EL (cell line): ENCODE measurements at regions not wholly inside any gene's neighbourhood (a gene's known extent, or its start where the extent isn't known, plus 50 kb on each side); places are given as distances from the start of the nearest gene placed in this dataset.
"Not testable (repeated sequence)": the region's sequence is repeated elsewhere in the genome, so short reads cannot be mapped to it uniquely, and the experiment has no call there.

Experiments used
- DNase-seq: peaks from one replicate; pipeline ENCODE4 v3.0.0-alpha.2; 2016

GRCh38 chr20:48436609-48437008 lies 391.2 kb downstream of the PREX1 start:
- DNase-seq: not testable (repeated sequence)

GRCh38 chr20:48433178-48433577 lies 394.6 kb downstream of the PREX1 start:
- DNase-seq: no peak

DNA sequence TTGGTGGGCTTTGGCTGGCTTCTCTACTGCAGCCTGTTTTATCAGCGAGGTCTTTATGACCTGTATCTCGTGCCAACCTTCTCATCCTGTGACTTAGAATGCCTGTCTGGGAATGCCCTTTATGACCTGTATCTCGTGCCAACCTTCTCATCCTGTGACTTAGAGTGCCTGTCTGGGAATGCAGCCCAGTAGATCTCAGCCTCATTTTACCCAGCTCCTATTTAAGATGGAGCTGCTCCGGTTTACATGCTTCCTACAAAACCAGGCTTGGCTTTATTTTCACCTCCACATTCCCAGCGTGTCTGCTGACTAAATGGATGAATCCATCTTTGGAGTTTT lies 395.3 kb downstream of the PREX1 start:
- no peak for DNase-seq

DNA sequence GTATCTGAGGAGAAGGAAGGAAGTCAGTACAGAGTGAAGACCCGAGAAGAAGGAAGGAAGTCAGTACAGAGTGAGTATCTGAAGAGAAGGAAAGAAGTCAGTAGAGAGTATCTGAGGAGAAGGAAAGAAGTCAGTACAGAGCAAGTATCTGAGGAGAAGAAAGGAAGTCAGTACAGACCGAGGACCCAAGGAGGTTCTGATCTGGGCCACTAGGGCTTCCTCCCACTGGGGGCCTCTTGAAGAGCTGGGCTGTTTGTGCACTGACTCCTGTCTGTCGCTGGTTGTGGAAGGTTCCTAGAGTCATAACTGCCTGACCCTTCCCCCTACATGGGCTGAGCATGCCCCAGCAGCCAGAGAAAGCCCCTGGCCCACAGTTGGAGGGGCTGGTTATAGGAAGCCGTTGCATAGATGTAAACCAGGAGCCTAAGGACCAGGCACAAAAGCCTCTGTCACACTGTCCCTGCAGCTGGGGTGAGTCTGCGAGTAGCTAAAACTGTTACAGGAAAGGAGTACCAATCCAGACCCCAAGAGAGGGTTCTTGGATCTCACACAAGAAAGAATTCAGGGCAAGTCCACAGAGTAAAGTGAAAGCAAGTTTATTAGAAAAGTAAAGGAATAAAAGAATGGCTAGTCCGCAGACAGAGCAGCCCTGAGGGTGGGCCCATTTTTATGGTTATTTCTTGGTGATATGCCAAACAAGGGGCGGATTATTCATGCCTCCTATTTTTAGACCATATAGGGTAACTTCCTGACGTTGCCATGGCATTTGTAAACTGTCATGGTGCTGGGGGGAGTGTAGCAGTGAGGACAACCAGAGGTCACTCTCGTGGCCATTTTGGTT lies 395.9 kb downstream of the PREX1 start:
- DNase-seq: peak; percentile 34

DNA sequence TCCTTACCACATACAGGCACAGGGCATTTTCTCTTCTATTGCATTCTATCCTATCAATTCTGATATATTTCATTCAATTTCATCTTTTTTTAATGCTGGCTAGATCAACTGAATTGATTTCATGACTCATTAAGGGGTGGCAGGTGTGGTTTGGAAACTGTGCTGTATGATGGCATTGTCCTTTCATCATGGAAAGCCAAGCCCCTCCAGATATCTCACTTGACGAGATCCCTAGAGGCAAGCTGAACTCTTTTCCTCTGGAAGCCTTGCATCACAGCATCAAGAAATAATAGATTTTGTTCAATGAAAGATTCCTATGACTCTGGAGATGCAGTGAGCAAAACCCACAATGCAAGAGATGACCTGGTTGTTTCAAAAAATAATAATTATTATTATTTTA lies 401.2 kb downstream of the PREX1 start:
- no peak for DNase-seq

DNA sequence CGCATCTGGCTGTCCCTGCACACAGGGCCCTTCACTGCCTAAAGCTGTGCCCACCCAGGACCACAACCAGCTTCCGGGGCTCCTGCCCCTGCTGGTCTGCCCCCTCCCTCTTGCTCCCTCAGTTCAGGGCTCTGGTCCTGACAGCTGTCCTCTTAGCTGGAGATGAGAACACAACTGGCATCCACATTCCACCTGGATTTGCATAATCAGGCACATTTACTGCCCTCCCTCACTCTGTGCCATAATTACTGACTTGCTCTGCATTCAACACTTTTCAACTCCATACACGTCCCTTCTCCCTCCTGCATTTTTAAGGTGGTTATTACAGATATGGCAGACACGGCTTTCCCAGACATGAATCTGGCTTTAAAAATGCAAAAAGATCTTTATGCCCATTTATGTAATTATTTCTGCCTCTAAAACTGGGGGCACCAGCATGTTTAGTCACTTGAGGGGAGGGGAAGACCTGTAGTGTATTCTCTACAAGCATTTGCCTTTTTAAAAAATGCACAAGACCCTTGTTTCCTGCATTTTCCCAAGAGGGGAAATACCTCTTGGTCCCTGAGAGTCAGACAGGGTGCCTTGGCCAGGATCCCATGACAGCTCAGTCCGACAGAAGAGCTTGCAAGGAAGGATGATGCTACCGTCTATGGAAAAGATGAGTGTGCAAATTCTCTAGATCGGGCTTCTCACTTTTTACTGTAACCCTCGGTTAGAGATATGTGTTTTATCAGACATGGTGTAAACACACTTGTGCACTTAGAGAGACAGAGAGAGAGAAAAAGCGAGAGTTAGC lies 401.8 kb downstream of the PREX1 start:
- no peak for DNase-seq

DNA sequence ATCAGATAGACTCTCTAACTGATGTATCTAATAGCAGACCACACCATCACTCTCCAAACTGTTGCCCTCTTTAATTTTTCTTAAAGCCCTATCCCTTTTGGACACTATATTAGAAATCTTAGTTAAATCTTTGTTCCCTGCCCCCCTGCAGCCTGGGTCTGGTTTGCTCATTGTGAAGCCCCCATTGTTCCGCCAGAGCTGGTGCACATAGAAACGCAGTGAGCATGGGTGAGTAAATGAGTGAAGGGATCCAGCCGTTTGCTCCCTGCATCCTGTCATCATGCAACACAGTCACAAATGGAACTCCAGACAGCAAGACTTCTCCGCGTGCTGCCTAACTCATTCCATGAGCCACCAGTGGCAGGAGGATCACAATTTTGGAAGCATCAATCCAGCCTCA lies 402.5 kb downstream of the PREX1 start:
- no peak for DNase-seq

DNA sequence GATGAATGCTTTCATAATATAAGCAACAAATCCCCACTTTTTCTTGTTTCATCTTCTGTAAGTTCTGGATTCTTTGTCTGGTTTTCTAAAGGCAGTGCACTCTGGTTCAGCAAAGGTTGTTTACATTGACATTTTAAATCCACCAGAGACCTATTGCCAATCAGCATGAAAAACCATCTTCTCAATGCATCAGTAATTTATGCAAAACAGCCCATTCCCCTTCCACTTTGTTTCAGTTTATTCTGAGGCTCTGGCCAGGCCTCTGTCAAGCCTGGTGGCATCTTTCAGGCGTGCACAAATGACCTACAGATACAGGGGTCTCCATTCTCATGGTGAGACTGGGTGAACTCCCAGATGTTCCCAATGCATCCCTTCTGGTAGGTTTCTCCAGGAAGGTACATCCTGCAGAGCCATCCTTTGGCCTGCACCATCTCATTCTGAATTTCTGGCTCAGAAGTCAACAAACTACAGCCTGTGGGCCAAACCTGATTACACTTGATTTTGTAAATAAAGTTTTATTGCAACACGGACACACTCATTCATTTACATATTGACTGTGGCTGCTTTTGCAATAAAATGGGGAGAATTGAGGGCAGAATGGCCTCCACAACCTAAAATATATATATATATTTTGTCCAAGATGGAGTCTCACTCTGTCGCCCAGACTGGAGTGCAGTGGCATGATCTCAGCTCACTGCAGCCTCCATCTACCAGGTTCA lies 405.4 kb downstream of the PREX1 start:
- DNase-seq: no peak

GRCh38 chr20:48421547-48421946 lies 406.3 kb downstream of the PREX1 start:
- no peak for DNase-seq

GRCh38 chr20:48420176-48420575 lies 407.6 kb downstream of the PREX1 start:
- DNase-seq: no peak

DNA sequence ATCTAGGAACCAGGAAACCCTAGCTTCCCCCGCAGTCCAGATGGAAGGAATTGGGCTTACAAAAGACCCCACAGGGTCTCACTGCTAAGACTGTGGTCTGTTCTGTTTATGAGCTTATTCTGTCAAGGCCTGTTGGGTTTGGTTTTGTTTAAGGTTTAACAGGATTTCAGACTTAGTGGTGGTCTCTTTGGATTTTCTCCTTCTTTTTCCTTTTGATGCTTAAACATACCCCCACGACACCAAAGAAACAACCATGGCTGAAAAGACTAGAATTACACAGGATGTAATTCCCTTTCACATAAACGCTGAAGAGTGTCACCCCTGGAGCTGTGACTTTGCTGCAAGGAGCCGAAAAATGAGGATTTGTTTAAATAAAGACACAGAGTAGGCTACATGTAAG lies 408.6 kb downstream of the PREX1 start:
- DNase-seq: no peak

DNA sequence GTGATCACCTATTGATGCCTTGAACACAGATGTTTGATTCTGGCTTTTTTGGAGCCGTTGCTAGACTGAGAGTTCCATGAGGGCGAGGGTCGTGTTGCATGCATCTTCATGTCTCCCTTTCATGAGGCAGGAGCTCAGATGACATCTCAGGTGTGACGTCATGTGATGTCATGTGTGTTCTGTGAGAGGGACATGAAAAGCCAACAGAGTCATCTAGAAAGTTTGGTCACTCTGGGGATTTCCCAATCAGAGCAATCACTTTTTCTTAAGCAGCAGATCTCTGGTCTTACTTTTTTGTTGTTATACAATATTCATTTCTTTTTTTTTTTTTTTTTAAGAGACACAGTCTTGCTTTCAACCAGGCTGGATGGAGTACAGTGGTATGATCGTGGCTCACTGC lies 411.8 kb downstream of the PREX1 start:
- DNase-seq: no peak

DNA sequence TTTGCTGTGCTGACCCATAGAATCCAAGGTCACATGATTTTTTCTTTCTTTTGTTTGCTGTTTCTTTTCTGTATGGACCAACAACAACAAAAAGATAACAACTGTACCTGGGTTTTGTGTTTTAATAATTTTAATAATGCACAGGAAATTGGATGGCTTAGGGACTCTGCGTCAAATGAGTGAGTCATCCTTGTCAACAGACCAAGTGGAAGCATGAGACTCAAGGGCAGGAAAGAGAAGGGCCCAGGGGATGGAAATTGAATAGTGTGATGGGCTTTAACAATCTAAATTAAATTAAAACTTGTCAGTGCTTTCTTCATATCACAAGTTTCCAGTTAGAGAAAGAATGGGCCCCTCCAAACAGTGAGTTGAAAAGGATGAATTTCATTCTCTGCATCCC lies 413.0 kb downstream of the PREX1 start:
- DNase-seq: no peak

DNA sequence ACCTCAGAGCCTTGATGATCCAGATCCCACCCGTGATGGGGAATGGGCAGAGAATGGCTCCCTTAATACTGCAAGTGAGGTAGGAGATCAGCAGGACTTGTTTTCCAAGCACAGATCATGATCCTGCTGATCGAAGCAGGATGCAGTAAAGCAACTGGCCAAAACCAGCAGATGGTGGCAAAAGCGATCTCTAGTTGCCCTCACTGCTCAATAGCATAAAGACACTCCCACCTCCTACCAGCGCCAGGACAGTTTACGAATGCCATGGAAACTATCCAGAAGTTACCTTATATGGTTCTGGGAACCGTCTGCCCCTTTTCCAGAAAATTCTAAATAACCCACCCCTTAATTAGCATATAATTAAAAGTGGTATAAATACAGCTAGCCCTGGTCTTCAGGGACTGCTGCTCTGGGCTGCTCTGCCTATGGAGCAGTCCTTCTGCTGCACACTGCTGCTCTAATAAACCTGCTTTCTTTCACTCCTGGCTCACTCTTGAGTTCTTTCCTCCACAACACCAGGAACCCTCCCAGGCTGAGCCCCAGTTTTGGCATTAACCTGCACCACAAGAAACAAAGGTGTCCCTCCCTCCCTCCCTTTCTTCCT lies 415.8 kb downstream of the PREX1 start:
- no peak for DNase-seq

- no peak for DNase-seq
These were observed 416.6 kb downstream of the PREX1 start for GRCh38 chr20:48411245-48411644.

DNA sequence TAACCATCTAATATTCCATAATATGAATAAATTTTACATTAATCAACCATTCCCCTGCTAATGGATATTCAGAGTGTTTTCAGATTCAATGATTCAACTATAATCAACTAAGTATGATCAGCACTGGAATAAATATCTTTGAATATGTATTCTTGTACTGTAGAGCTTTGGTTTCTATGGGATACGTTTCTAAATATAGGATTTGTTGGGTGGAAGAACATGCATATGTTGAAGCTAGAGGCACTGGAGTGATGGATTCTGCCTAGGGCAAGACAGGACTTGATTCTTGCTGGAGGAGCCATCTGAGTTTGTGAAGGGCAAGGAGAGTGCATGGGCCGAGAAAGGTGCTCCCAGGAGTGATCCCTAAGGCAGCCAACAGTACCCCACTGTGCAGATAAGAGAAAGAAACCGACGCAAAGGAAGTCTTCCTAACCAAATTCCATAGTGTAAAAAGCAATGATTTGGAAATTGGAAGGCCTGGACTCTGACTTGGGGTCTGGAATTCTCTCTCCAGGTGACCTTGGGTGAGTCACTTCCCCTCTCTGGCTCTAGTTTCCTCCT lies 418.7 kb downstream of the PREX1 start:
- no peak for DNase-seq

DNA sequence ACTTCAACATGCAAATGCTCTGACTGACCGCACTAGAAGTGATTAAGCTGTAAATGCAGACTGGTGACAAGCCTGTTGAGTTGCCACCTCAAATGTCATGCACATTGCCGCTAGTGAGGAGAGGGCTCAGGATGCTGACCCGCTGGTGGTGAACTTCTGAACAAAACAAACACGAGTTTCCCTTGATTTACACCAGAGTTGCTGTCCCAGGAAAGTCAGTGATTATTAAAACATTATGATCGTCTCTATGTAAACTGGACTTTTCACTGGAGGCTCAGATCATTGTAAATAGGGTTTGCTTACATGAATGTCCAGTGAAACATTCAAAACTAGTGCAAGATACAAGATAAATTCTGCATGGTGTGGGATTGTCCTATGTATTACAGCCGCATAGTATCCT lies 420.1 kb downstream of the PREX1 start:
- no peak for DNase-seq

GRCh38 chr20:48406912-48407340 lies 420.9 kb downstream of the PREX1 start:
- no peak for DNase-seq

- no peak for DNase-seq
These were observed 421.3 kb downstream of the PREX1 start for GRCh38 chr20:48406498-48406897.

GRCh38 chr20:48405909-48406308 lies 421.9 kb downstream of the PREX1 start:
- DNase-seq: no peak

DNA sequence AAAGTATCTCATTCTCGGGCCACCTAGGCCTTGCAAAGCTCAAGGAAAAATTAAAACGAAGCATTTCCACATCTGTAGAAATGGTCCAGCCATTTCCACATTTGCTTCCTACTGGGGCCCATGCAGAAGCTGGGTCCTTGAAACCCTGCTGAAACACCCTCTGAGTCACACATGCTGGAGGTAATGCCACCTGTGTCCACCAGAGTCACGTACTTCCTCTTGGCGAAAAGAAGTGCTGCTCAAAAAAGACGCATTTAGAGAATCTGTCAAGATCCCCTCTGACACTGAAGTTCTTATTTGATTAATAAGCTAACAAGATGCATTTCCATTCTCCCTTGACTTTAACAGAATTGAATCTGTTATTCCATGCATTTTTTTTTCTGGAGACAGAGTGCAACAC lies 423.2 kb downstream of the PREX1 start:
- DNase-seq: no peak

GRCh38 chr20:48403167-48403761 lies 424.5 kb downstream of the PREX1 start:
- DNase-seq: no peak

DNA sequence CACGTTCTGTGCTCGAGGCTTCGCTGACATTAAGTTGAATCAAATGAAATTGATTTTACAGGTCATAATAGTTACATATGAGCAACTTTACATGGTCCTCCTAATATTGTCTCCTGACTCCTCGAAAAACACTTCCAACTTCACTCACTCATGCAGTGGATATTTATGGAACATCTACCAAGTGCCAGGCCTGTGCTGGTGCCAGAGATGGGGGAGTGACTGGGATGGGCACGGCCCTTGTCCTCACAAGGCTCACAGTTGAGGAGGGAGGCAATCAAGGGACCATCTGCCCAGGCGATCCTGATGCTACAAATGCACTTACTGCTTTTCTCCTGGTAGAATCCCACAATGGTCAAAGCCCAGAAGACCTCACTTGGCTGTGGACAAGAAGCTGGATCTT lies 426.4 kb downstream of the PREX1 start:
- no peak for DNase-seq
